ENCODE measurements at regions not wholly inside any gene's neighbourhood (a gene's known extent, or its start where the extent isn't known, plus 50 kb on each side); places are given as distances from the start of the nearest gene placed in this dataset.

DNA sequence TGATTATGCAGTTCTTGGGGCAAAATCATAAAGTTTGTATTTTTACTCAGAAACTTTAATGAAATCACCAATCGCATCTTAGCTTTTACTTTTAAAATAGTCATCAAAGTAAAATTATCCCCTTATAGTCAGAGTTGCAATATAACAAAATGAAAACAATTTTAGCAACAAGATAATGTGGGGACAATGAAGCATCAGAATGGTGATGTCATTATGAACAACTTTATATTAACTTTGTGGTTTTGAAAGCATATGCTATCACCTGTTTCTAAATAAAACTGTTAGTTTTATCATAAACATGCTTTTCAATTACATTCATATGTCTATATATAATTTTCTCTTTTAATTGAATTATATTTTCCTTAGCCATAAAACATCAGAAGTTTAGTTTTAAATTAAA lies 856.8 kb downstream of the CDH9 start:
- H3K27me3 Mint-ChIP-seq (ENCODE audit: low read depth) = no peaks in the 10 kb centered on the region
- TF ChIP-seq, protein P1, sequence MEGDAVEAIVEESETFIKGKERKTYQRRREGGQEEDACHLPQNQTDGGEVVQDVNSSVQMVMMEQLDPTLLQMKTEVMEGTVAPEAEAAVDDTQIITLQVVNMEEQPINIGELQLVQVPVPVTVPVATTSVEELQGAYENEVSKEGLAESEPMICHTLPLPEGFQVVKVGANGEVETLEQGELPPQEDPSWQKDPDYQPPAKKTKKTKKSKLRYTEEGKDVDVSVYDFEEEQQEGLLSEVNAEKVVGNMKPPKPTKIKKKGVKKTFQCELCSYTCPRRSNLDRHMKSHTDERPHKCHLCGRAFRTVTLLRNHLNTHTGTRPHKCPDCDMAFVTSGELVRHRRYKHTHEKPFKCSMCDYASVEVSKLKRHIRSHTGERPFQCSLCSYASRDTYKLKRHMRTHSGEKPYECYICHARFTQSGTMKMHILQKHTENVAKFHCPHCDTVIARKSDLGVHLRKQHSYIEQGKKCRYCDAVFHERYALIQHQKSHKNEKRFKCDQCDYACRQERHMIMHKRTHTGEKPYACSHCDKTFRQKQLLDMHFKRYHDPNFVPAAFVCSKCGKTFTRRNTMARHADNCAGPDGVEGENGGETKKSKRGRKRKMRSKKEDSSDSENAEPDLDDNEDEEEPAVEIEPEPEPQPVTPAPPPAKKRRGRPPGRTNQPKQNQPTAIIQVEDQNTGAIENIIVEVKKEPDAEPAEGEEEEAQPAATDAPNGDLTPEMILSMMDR (IDR thresholded peaks at IDR 0.05) = no peak
- H3K27ac Mint-ChIP-seq (ENCODE audit: unreplicated experiment) = no peak overlapping the region
- no peak overlapping the region for H3K4me3 Mint-ChIP-seq (ENCODE audit: unreplicated experiment)
- no peaks in the 10 kb centered on the region for H3K4me1 Mint-ChIP-seq (ENCODE audit: low read depth)
- no peaks in the 10 kb centered on the region for H3K9me3 Mint-ChIP-seq (ENCODE audit: low read depth)
- H3K36me3 Mint-ChIP-seq (ENCODE audit: low read depth) = no peaks in the 10 kb centered on the region
- DNase-seq (ENCODE audit: low spot score) = no peak

DNA sequence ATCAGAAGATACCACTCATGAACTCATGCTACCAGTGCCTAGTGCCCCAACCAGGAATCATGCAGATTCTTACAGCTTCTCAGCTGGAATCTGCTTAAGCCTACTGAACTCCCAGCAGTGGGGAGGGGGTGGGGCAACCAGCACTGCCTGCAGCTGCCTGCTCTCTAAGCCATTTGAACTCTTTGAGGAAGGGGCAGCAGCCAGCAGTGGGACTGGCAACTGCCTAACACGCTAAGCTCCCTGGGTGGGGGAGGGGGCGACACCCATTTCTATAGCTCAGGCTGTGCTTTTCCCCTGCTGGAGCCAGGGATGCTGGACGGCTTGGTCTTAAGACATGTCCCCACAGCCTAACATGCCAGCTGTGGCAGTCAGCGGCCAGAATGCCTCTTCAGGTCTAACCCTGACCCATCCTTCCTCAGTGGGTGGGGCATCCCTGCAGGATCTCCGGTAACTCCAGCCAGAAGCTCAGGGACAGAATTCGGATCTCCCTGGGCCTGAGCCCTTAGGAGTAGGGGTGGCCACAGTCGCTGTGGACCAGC lies 889.7 kb downstream of the CDH9 start:
- Mint-ChIP-seq H3K27ac (ENCODE audit: unreplicated experiment) (no peak overlapping the region), H3K36me3 (ENCODE audit: low read depth) (no peaks in the 10 kb centered on the region), H3K4me1 (ENCODE audit: low read depth) (no peaks in the 10 kb centered on the region), H3K27me3 (ENCODE audit: low read depth) (no peaks in the 10 kb centered on the region), H3K4me3 (ENCODE audit: unreplicated experiment) (no peak overlapping the region), H3K9me3 (ENCODE audit: low read depth) (peaks cover 22% of the 10 kb centered on the region)
- peak; percentile 62 for DNase-seq (ENCODE audit: low spot score)
- TF ChIP-seq, protein P1 (IDR thresholded peaks at IDR 0.05) = no peak

DNA sequence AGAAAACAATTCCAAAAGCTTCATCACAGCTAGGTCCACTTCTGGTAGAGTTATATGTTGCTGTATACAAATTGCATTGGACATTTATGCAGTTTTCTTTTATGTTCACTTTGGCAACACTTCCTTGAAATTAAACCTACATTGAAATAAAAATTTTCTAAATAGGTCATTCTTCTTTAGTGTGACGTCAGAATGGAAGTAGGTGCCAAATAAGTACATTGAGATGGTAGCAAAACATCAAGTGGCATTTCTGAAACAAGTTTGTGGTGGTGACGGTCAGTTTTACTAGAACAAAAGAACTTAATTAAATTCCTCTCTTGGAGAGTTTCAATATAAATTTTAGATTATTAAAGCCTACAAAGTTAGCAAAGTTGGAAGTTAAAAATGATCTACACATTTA lies 895.1 kb downstream of the CDH9 start:
- Mint-ChIP-seq H3K27ac (ENCODE audit: unreplicated experiment) (no peak overlapping the region), H3K36me3 (ENCODE audit: low read depth) (no peaks in the 10 kb centered on the region), H3K4me3 (ENCODE audit: unreplicated experiment) (no peak overlapping the region), H3K4me1 (ENCODE audit: low read depth) (no peaks in the 10 kb centered on the region), H3K27me3 (ENCODE audit: low read depth) (peaks cover 3% of the 10 kb centered on the region), H3K9me3 (ENCODE audit: low read depth) (peaks cover 4% of the 10 kb centered on the region)
- DNase-seq (ENCODE audit: low spot score) = no peak
- TF ChIP-seq, protein P1 (IDR thresholded peaks at IDR 0.05) = no peak

DNA sequence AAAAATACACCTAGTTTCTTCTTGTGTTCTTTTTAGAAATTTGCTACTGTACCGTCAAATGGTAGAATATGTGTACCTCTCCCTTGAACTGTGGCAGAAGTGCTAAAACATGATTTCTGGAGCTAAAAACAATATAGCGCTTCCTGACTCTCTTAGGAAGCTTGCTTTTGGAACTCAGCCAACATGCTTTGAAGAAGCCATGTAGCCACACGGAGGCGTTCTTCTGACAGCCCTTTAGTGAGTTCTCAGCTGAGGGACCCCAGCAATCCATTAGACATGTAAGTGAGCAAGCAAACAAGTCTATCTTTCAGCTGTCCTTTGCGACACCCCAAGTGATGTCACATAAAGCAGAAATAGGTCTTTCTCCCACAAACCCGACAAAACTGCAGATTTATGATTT lies 917.0 kb downstream of the CDH9 start:
- Mint-ChIP-seq H3K36me3 (ENCODE audit: low read depth) (no peaks in the 10 kb centered on the region), H3K9me3 (ENCODE audit: low read depth) (no peaks in the 10 kb centered on the region), H3K4me3 (ENCODE audit: unreplicated experiment) (no peak overlapping the region), H3K27me3 (ENCODE audit: low read depth) (no peaks in the 10 kb centered on the region), H3K27ac (ENCODE audit: unreplicated experiment) (no peak overlapping the region), H3K4me1 (ENCODE audit: low read depth) (no peaks in the 10 kb centered on the region)
- no peak for DNase-seq (ENCODE audit: low spot score)
- TF ChIP-seq, protein P1 (IDR thresholded peaks at IDR 0.05) = no peak

DNA sequence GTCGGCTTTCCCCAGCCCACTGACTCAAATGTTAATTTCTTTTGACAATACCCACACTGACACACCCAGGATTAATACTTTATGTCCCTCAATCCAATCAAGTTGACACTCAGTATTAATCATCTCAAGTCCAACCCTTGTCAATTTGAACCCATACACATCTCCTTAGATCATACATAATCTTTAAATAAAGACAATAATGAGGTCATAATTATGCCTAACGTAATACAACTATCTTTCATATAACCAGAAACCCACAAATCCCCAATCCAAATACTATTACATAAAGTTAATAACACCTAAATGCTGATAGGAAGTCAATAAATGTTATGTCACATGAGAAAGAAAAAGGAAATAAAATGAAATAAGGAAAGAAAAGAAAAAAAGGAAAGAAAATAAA lies 934.2 kb downstream of the CDH9 start:
- no peak for DNase-seq (ENCODE audit: low spot score)
- no peaks in the 10 kb centered on the region for H3K36me3 Mint-ChIP-seq (ENCODE audit: low read depth)
- H3K9me3 Mint-ChIP-seq (ENCODE audit: low read depth) = peaks cover 11% of the 10 kb centered on the region
- no peak overlapping the region for H3K4me3 Mint-ChIP-seq (ENCODE audit: unreplicated experiment)
- no peak overlapping the region for H3K27ac Mint-ChIP-seq (ENCODE audit: unreplicated experiment)
- no peaks in the 10 kb centered on the region for H3K27me3 Mint-ChIP-seq (ENCODE audit: low read depth)
- TF ChIP-seq, protein P1 (IDR thresholded peaks at IDR 0.05) = no peak
- H3K4me1 Mint-ChIP-seq (ENCODE audit: low read depth) = no peaks in the 10 kb centered on the region
